RWPE2 (cell line): ENCODE measurements at regions not wholly inside any gene's neighbourhood (a gene's known extent, or its start where the extent isn't known, plus 50 kb on each side); places are given as distances from the start of the nearest gene placed in this dataset.

ENCODE experiments used
- ATAC-seq: fragments of 200-7000 bp; cut with Tn5 transposase; 3 replicates; pipeline ENCODE4 v1.9.1; 2021; ENCODE audit warnings: low read depth
- DNase-seq: peaks from one replicate; pipeline ENCODE4 v3.0.0-alpha.2; 2020; ENCODE audit warnings: low spot score
- H3K27ac ChIP-seq: fragments of 450-650 bp; 2 replicates; pipeline ENCODE4 v1.5.1; 2017; ENCODE audit warnings: mild to moderate bottlenecking; ENCODE audit not compliant: poor library complexity, severe bottlenecking
- H3K27me3 ChIP-seq: fragments of 250-450 bp; sonication (Bioruptor Pico); 2 replicates; pipeline ENCODE4 v1.5.1; 2021; ENCODE audit warnings: mild to moderate bottlenecking, moderate library complexity; ENCODE audit not compliant: insufficient read depth, poor library complexity, severe bottlenecking
- H3K36me3 ChIP-seq: fragments of 250-450 bp; sonication (Bioruptor Pico); 2 replicates; pipeline ENCODE4 v1.5.1; 2020; ENCODE audit warnings: low read depth, mild to moderate bottlenecking, moderate library complexity
- H3K4me1 ChIP-seq: fragments of 250-450 bp; sonication (Bioruptor Pico); 2 replicates; pipeline ENCODE4 v1.5.1; 2021; ENCODE audit warnings: mild to moderate bottlenecking, moderate library complexity; ENCODE audit not compliant: insufficient read depth, poor library complexity, severe bottlenecking
- H3K4me3 ChIP-seq: fragments of 250-450 bp; sonication (Bioruptor Pico); 2 replicates; pipeline ENCODE4 v1.5.1; 2021; ENCODE audit warnings: mild to moderate bottlenecking, moderate library complexity; ENCODE audit not compliant: severe bottlenecking
- H3K9me3 ChIP-seq: fragments of 250-450 bp; sonication (Bioruptor Pico); 2 replicates; pipeline ENCODE4 v1.5.1; 2021; ENCODE audit warnings: mild to moderate bottlenecking, moderate library complexity; ENCODE audit not compliant: severe bottlenecking
- CTCF ChIP-seq: fragments of 450-650 bp; IDR thresholded peaks from one replicate; pipeline ENCODE4 v1.5.1; 2017; ENCODE audit warnings: mild to moderate bottlenecking, moderate library complexity; ENCODE audit not compliant: poor library complexity, severe bottlenecking

- ATAC-seq = peak; percentile 27; the same call in 1 of the 3 replicates
- Histone ChIP-seq H3K9me3 (no peaks in the 10 kb centered on the region), H3K27me3 (no peaks in the 10 kb centered on the region), H3K4me3 (no peak overlapping the region), H3K4me1 (no peaks in the 10 kb centered on the region), H3K27ac (no peak overlapping the region), H3K36me3 (no peaks in the 10 kb centered on the region)
- no peak for DNase-seq
- TF ChIP-seq CTCF = no peak
These were observed 600.9 kb downstream of the PLCL1 start for GRCh38 chr2:198405311-198405710.

- no peaks in the 10 kb centered on the region for H3K9me3 ChIP-seq
- no peak for TF ChIP-seq CTCF
- H3K36me3 ChIP-seq = no peaks in the 10 kb centered on the region
- DNase-seq = no peak
- no peak overlapping the region for H3K4me3 ChIP-seq
- H3K27ac ChIP-seq = no peak overlapping the region
- ATAC-seq = no peak
- no peaks in the 10 kb centered on the region for H3K4me1 ChIP-seq
- H3K27me3 ChIP-seq = no peaks in the 10 kb centered on the region
These were observed 597.3 kb downstream of the PLCL1 start for GRCh38 chr2:198401644-198402043.

GRCh38 chr2:198400999-198401398, 596.6 kb downstream of the PLCL1 start:
- Histone ChIP-seq H3K27me3 (no peaks in the 10 kb centered on the region), H3K27ac (no peak overlapping the region), H3K4me3 (no peak overlapping the region), H3K4me1 (no peaks in the 10 kb centered on the region), H3K36me3 (no peaks in the 10 kb centered on the region), H3K9me3 (no peaks in the 10 kb centered on the region)
- ATAC-seq (no peak), DNase-seq (no peak)
- TF ChIP-seq CTCF = no peak

- H3K36me3 ChIP-seq = no peaks in the 10 kb centered on the region
- no peak for ATAC-seq
- H3K4me3 ChIP-seq = no peak overlapping the region
- DNase-seq = no peak
- H3K4me1 ChIP-seq = no peaks in the 10 kb centered on the region
- no peak for TF ChIP-seq CTCF
- no peak overlapping the region for H3K27ac ChIP-seq
- H3K27me3 ChIP-seq = no peaks in the 10 kb centered on the region
- H3K9me3 ChIP-seq = no peaks in the 10 kb centered on the region
These were observed 589.8 kb downstream of the PLCL1 start for GRCh38 chr2:198394208-198394607.

- Histone ChIP-seq H3K4me3 (no peak overlapping the region), H3K27me3 (no peaks in the 10 kb centered on the region), H3K4me1 (no peaks in the 10 kb centered on the region), H3K27ac (no peak overlapping the region), H3K36me3 (no peaks in the 10 kb centered on the region), H3K9me3 (no peaks in the 10 kb centered on the region)
- no peak for TF ChIP-seq CTCF
- ATAC-seq = no peak
- no peak for DNase-seq
These were observed 586.3 kb downstream of the PLCL1 start for GRCh38 chr2:198390670-198391069.
